GM18507 (cell line): ENCODE measurements at regions not wholly inside any gene's neighbourhood (a gene's known extent, or its start where the extent isn't known, plus 50 kb on each side); places are given as distances from the start of the nearest gene placed in this dataset.
"Not testable (repeated sequence)": the region's sequence is repeated elsewhere in the genome, so short reads cannot be mapped to it uniquely, and the experiment has no call there.

Experiments used
- DNase-seq: peaks from one replicate; pipeline ENCODE4 v3.0.0; 2011; ENCODE audit warnings: low read depth; ENCODE audit not compliant: insufficient read length; ENCODE audit errors: extremely low spot score
- FAIRE-seq: peaks from 2 replicates; lab custom pipeline; 2011; peaks lifted over from hg19 to GRCh38; lab: Jason Lieb, UNC

DNA sequence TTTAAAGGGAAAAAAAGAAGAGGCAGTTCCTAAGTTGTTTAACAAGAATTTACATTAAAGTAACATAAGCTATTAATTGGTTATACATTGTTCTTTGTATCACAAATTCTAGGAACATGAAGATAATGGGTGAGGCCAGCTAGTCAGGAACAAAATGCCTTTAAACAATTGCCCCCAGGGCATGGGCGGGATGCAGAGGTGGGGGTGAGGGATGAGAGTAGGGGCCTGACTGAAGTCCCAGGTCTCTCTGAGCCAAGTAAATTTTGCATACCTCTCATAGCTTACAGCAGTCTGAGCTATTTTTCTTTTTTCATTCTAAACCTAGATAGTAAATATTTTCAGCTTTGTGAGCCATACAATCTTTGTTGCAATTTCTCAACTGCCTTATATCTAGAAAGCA lies 77.8 kb upstream of the RNU6-1 start:
- no peak for FAIRE-seq

GRCh38 chr15:67918205-67918861 lies 78.5 kb upstream of the RNU6-1 start:
- FAIRE-seq (no peak), DNase-seq (no peak)

More for the DNA sequence above, 77.8 kb upstream of the RNU6-1 start:
- no peak for DNase-seq

DNA sequence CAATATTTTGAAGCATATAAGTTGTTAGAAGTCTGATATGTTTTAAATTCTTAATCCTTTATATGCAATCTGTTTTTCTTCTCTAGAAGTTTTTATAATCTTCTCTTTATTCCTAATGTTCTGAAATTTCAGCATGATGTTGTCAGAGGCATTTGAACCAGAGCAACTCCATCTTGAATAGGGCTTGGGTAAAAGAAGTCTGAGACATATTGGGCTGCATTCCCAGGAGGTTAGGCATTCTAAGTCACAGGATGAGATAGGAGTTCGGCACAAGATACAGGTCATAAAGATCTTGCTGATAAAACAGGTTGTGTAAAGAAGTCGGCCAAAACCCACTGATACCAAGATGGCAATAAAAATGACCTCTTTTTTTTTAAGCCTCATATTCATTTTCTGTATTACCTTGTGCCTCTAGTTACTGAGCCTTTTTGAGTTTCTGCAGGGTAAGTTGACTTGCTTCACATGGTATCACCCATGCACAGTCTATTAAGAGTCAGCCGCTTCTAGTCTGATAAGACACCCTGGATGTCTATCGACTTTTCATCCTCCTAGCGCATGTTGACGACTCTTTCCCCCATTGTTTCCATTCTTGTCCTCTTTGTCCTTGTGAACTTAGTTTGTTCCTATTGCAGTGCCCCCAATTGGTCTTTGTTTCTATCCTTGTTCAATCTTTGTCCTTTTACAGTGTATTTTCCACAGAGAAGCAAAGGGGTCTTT lies 80.8 kb upstream of the RNU6-1 start:
- no peak for DNase-seq
- FAIRE-seq: no peak

GRCh38 chr15:67922106-67922675 lies 82.3 kb upstream of the RNU6-1 start:
- DNase-seq (no peak), FAIRE-seq (no peak)

DNA sequence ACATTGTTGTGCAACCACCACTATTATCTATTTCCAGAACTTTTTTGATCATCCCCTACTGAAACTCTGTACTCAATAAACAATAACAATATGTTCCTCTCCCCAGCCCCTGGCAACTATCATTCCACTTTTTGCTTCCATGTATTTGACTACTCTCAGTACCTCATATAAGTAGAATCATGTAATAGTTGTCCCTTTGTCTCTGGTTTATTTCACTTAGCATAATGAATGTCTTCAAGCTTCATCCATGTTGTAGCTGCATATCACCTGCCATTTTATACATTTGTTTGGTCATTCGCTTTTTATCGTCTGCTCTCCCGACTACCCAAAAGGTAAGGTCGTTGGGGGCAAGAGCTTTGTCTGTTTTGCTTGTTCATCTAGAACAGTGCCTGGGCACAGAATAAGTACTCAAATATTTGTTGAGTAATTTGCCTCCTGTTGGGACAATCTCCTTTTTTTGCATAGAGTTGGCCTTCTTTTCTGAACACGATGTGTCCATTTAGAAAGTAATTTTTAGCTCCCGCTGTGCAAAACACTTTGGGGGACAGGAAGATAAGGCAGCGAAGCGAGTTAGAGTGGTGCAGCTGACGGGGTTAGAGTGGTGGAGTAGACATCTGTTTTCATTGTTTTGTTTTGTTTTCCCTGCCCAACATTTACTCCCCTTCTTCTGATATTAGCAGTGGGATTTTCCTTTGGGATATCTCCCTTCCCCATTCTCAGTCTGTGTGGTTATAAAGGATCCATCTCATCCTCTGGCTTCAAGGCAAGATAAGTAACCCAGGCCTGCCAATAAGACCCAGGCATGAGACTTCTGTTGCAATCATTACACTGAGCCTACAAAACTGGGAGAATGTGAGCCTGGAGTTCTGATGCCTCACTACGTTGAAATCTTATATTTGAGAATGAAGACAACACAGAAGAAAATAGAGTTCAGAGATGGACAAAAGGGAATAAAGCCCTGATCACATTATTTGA lies 83.4 kb upstream of the RNU6-1 start:
- no peak for FAIRE-seq
- no peak for DNase-seq

DNA sequence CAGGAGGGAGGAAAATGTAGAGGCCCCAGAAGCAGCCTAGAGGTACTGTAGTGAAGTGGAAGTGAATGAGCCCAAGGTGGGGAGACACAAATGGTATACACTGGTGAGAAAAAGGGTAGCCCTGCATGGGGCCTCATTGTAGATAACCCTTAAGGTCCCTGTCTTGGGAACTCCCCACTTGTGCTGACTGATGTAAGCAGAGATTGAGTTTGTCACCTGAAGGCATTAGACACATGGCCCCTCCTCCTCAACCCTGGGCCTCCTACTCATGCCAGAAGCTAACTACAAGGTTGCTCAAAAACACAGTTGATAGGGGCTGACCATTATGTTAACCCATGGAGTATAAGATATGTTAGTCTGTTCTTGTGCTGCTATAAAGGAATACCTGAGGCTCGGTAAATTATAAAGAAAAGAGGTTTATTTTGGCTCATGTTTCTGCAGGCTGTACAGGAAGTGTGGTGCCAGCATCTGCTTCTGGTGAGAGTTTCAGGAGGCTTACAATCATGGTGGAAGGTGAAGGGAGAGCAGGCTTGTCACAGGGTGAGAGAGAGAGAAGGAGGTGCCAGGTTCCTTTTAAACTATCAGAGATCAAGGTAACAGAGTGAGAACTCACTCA lies 84.6 kb upstream of the RNU6-1 start:
- FAIRE-seq: no peak
- DNase-seq: no peak

GRCh38 chr15:67925182-67925581 lies 85.3 kb upstream of the RNU6-1 start:
- FAIRE-seq (no peak), DNase-seq (no peak)

- FAIRE-seq (no peak), DNase-seq (no peak)
Measured at GRCh38 chr15:67927501-67928168, 87.8 kb upstream of the RNU6-1 start.

DNA sequence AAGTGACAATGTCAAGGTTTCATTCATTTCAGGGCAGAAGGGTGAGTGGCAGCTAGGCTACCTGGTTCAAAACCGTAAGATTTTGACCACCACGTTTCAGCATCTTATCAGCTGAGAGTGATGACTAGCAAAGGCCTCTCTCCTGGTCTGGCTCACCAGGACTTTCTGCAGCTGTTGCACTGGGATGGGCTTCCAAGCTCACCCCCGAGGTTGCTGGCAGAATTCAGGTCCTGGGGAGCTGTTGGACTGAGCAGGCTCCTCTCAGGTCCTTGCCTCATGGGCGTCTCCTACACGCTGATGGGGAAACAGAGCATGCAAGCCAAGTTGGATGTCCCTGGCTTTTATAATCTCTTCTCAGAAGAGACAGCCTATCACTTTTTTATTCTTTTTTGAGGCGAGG lies 88.8 kb upstream of the RNU6-1 start:
- DNase-seq (no peak), FAIRE-seq (no peak)

- FAIRE-seq: no peak
- DNase-seq: no peak
Measured at GRCh38 chr15:67930720-67931119, 90.9 kb upstream of the RNU6-1 start.

DNA sequence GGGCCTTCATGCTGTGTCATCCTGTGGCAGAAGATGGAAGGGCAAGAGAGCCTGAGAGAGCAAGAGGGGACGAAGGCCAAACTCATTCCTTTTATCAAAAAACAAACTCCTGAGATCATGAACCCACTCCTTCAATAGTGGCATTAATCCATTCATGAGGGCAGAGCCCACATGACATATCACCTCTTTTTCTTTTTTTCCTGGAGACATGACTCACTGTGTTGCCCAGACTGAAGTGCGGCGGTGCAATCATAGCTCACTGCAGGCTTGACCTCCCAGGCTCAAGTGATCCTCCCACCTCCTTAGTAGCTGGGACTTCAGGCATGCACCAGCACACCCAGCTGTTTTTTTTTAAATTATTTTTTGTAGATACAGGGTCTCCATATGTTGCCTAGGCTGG lies 92.0 kb upstream of the RNU6-1 start:
- FAIRE-seq: no peak
- no peak for DNase-seq

- not testable (repeated sequence) for DNase-seq, FAIRE-seq
Measured at GRCh38 chr15:67934126-67934525, 94.3 kb upstream of the RNU6-1 start.

DNA sequence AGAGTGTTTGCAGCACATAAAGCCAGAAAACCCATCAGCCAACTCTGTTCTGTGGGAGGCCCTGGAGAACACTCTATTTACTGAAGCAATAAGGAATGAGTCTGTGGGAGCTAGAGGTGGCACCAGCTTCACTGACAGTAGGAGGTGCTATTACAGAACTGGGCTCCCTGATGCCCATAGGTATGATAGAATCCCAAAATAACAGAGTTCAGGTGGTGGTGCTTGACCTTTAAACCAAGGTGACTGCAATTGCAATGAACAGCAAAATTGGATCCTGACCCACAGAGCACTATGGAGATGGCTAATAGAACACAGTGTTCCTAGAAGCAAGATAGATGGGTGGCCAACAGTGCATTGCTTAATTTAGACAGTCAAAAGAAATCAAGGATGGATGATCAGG lies 95.4 kb upstream of the RNU6-1 start:
- no peak for FAIRE-seq
- DNase-seq: no peak

GRCh38 chr15:67936258-67936657 lies 96.4 kb upstream of the RNU6-1 start:
- FAIRE-seq: no peak

GRCh38 chr15:67937153-67937761 lies 97.4 kb upstream of the RNU6-1 start:
- FAIRE-seq (no peak), DNase-seq (no peak)

More at GRCh38 chr15:67936258-67936657, 96.4 kb upstream of the RNU6-1 start:
- no peak for DNase-seq

GRCh38 chr15:67939179-67939578 lies 99.3 kb upstream of the RNU6-1 start:
- not testable (repeated sequence) for FAIRE-seq, DNase-seq

- FAIRE-seq: not testable (repeated sequence)
Measured at GRCh38 chr15:67939588-67940323, 99.9 kb upstream of the RNU6-1 start.

GRCh38 chr15:67940324-67940719 lies 100.5 kb upstream of the RNU6-1 start:
- no peak for FAIRE-seq
- DNase-seq: no peak

More at GRCh38 chr15:67939588-67940323, 99.9 kb upstream of the RNU6-1 start:
- not testable (repeated sequence) for DNase-seq
